ENCODE measurements at regions not wholly inside any gene's neighbourhood (a gene's known extent, or its start where the extent isn't known, plus 50 kb on each side); places are given as distances from the start of the nearest gene placed in this dataset.

GRCh38 chr13:60772726-60773125 is 375.7 kb downstream of the TDRD3 start:
- TF ChIP-seq CTCF (IDR thresholded peaks at IDR 0.05), result no peak
- no peak for TF ChIP-seq POLR2A (IDR thresholded peaks at IDR 0.05)

Measured in gastroesophageal sphincter (tissue), 3 donors.